Erythroblast (primary cell): ENCODE measurements at regions not wholly inside any gene's neighbourhood (a gene's known extent, or its start where the extent isn't known, plus 50 kb on each side); places are given as distances from the start of the nearest gene placed in this dataset.
"Not testable (repeated sequence)": the region's sequence is repeated elsewhere in the genome, so short reads cannot be mapped to it uniquely, and the experiment has no call there.

ENCODE experiments used
- DNase-seq, 2 experiments: peaks; one replicate each; lab custom pipeline; 2025; lab: John Stamatoyannopoulos, UW
- GATA1 ChIP-seq: IDR thresholded peaks from 2 replicates; pipeline ENCODE4 v1.6.1; 2011; ENCODE audit warnings: low read depth, mild to moderate bottlenecking, control low read depth, low read length, moderate library complexity
- POLR2A ChIP-seq: IDR thresholded peaks from 2 replicates; pipeline ENCODE4 v1.6.1; 2011; ENCODE audit warnings: mild to moderate bottlenecking, low read length

- no peak for TF ChIP-seq GATA1
- TF ChIP-seq POLR2A, result no peak
- no peak for DNase-seq
Measured at GRCh38 chrX:107384397-107385105, 64.9 kb upstream of the FRMPD3 start.

GRCh38 chrX:107389726-107390125 lies 59.7 kb upstream of the FRMPD3 start:
- no peak for TF ChIP-seq GATA1
- no peak for TF ChIP-seq POLR2A
- DNase-seq, result no peak

GRCh38 chrX:107393656-107394055 lies 55.8 kb upstream of the FRMPD3 start:
- DNase-seq, result not testable (repeated sequence)

GRCh38 chrX:107396235-107396634 lies 53.2 kb upstream of the FRMPD3 start:
- TF ChIP-seq GATA1 (no peak), POLR2A (no peak)
- no peak for DNase-seq

- TF ChIP-seq GATA1 (no peak), POLR2A (no peak)
- DNase-seq, result no peak
Measured at GRCh38 chrX:107396783-107397182, 52.7 kb upstream of the FRMPD3 start.

DNA sequence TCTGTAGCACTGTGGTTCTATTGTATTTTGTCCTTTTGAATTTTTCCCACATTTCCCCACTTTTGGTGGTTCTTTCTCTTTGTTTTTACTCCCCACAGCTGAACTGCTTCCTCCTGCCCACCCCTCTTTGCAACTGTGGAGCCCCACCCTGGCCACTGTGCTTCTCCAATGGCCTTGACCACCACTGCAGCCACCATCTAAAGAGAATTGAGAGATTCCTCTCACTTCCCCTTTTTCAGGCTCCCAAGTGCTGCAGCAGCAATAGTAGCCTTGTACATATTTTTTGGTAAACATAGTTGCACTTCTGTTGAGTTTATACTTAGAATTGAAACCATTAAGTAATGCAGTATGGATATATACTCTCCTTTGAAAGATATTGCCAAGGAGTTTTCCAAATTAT lies 51.3 kb upstream of the FRMPD3 start:
- DNase-seq, result no peak
- no peak for TF ChIP-seq GATA1
- no peak for TF ChIP-seq POLR2A
